GM19438 (cell line): ENCODE measurements at regions not wholly inside any gene's neighbourhood (a gene's known extent, or its start where the extent isn't known, plus 50 kb on each side); places are given as distances from the start of the nearest gene placed in this dataset.

Source experiments
- ATAC-seq: cut with Tn5 transposase; IDR thresholded peaks from one replicate; pipeline ENCODE4 v1.9.1; 2021; ENCODE audit warnings: low read depth; ENCODE audit not compliant: unreplicated experiment

GRCh38 chr5:165175041-165175440 lies 1669.6 kb downstream of the MAT2B start:
- no peak for ATAC-seq

- no peak for ATAC-seq
Measured at GRCh38 chr5:165184183-165184582, 1678.8 kb downstream of the MAT2B start.

- no peak for ATAC-seq
Measured at GRCh38 chr5:165185716-165186115, 1680.3 kb downstream of the MAT2B start.

GRCh38 chr5:165187815-165188214 lies 1682.4 kb downstream of the MAT2B start:
- no peak for ATAC-seq

- ATAC-seq: no peak
Measured at GRCh38 chr5:165188556-165189175, 1683.2 kb downstream of the MAT2B start.

GRCh38 chr5:165196961-165197360 lies 1691.5 kb downstream of the MAT2B start:
- no peak for ATAC-seq

GRCh38 chr5:165201369-165201768 lies 1696.0 kb downstream of the MAT2B start:
- ATAC-seq: no peak

GRCh38 chr5:165201771-165202518 lies 1696.5 kb downstream of the MAT2B start:
- ATAC-seq: no peak

GRCh38 chr5:165202519-165202910 lies 1697.1 kb downstream of the MAT2B start:
- ATAC-seq: no peak

- no peak for ATAC-seq
Measured at GRCh38 chr5:165209101-165209727, 1703.8 kb downstream of the MAT2B start.

- no peak for ATAC-seq
Measured at GRCh38 chr5:165224366-165225045, 1719.1 kb downstream of the MAT2B start.

- ATAC-seq: no peak
Measured at GRCh38 chr5:165227515-165227914, 1722.1 kb downstream of the MAT2B start.

- no peak for ATAC-seq
Measured at GRCh38 chr5:165228184-165228583, 1722.8 kb downstream of the MAT2B start.

GRCh38 chr5:165231821-165232508 lies 1726.5 kb downstream of the MAT2B start:
- ATAC-seq: no peak

GRCh38 chr5:165232509-165233028 lies 1727.2 kb downstream of the MAT2B start:
- no peak for ATAC-seq

GRCh38 chr5:165241811-165242210 lies 1736.4 kb downstream of the MAT2B start:
- ATAC-seq: no peak

- ATAC-seq: no peak
Measured at GRCh38 chr5:165242646-165243045, 1737.2 kb downstream of the MAT2B start.

GRCh38 chr5:165244407-165244806 lies 1739.0 kb downstream of the MAT2B start:
- ATAC-seq: no peak

GRCh38 chr5:165258197-165258771 lies 1752.9 kb downstream of the MAT2B start:
- no peak for ATAC-seq

GRCh38 chr5:165260426-165260825 lies 1755.0 kb downstream of the MAT2B start:
- ATAC-seq: no peak
